Right cardiac atrium (tissue), 5 donors: ENCODE measurements at regions not wholly inside any gene's neighbourhood (a gene's known extent, or its start where the extent isn't known, plus 50 kb on each side); places are given as distances from the start of the nearest gene placed in this dataset.

Experiments used
- ATAC-seq, 2 donors: fragments of 200-7000 bp; cut with Tn5 transposase; one replicate each; pipeline versions ENCODE4 v1.8.0 to v1.9.1; 2020; ENCODE audit warnings: moderate library complexity in 2 of 2, mild to moderate bottlenecking in 1 of 2
- DNase-seq, 3 donors: peaks; one replicate each; pipeline ENCODE4 v3.0.0-alpha.2; 2020
- H3K27ac ChIP-seq: one replicate; pipeline ENCODE4 v1.5.1; 2013; ENCODE audit warnings: mild to moderate bottlenecking, low read length, control low read depth, moderate library complexity
- H3K27me3 ChIP-seq: one replicate; pipeline ENCODE4 v1.6.1; 2013; ENCODE audit not compliant: control insufficient read depth, insufficient read depth
- H3K4me1 ChIP-seq: one replicate; pipeline ENCODE4 v1.6.1; 2013; ENCODE audit warnings: low read length; ENCODE audit not compliant: control insufficient read depth, insufficient read depth
- H3K4me3 ChIP-seq: one replicate; pipeline ENCODE4 v1.5.1; 2013; ENCODE audit warnings: low read length, control low read depth
- H3K9me3 ChIP-seq: one replicate; pipeline ENCODE4 v1.6.1; 2013; ENCODE audit warnings: low read length; ENCODE audit not compliant: control insufficient read depth
- WGBS: extraction: QIAGEN DNeasy Blood & Tissue Kit; methylation state at CpG from one replicate; pipeline ENCODE4 v1.1.7; 2013; 5-methylcytosine and 5-hydroxymethylcytosine counted together
- intact Hi-C, 4 donors: fragments of 100-400 bp; cut with DNase I; formaldehyde crosslinking; loops; one replicate each; pipeline versions ENCODE4 v1.11.0 to v1.14.0; 2022 to 2023
- donor health status: healthy with polysubstance abuse.
- donor health status: DM: no; HTN: yes; CAD: no.
- donor health status: DM: no; HTN: no; CAD: no.
- donor health status: DM: no; HTN: yes; CAD: no; lungs with severe emphysema.
- donor health status: DM: yes; HTN: yes; CAD: no.

DNA sequence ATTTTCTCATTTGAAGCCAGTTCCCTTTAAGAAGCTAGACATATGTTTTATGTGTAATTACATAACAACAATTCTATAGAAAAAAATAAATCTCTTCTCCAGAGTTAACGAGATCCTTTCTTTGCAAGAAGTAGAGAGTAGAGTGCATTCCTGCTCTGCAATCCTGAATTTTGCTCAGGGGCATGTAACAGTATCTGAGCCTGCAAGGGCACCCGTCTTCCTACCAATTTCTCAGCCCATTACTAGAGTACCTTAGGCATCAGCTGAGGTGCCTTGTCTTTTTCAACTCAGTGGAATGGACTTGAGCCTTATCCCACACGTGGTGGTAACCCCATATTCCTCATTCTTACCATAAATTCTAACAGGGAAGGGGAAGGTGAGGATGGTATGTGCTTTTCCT lies 205.9 kb downstream of the IKZF2 start:
- no peak overlapping the region for H3K4me3 ChIP-seq
- intact Hi-C loops, result no loop called here
- H3K27me3 ChIP-seq, result no peaks in the 10 kb centered on the region
- H3K9me3 ChIP-seq, result no peaks in the 10 kb centered on the region
- H3K4me1 ChIP-seq, result no peaks in the 10 kb centered on the region
- ATAC-seq (no peak), DNase-seq (no peak)
- H3K27ac ChIP-seq, result no peak overlapping the region
- 62% methylated on average over 3 of the region's 3 CpGs for WGBS

DNA sequence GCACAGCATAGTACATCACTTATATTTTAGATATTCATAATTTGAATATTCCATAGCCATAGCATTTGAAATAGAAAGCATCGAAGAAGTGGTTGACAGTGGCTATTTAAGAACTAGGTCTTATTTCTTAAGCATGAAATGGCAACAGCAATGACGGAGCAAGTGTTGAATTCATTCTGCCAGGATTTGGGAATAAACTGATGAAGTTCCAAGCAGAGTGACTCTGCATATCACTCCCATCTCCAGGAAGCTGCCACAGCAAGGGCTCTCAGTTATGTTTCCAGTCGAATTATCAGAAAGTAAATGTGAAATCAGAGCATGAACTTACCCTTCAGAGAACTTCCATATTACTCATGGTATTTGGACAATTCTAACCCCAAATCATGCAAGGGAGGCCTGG lies 208.1 kb downstream of the IKZF2 start:
- Histone ChIP-seq H3K27ac (no peak overlapping the region), H3K9me3 (no peaks in the 10 kb centered on the region), H3K4me1 (no peaks in the 10 kb centered on the region), H3K27me3 (no peaks in the 10 kb centered on the region), H3K4me3 (no peak overlapping the region)
- no peak for ATAC-seq
- intact Hi-C loops, result no loop called here
- WGBS, result 64% methylated on average over 3 of the region's 3 CpGs
- DNase-seq, result no peak

DNA sequence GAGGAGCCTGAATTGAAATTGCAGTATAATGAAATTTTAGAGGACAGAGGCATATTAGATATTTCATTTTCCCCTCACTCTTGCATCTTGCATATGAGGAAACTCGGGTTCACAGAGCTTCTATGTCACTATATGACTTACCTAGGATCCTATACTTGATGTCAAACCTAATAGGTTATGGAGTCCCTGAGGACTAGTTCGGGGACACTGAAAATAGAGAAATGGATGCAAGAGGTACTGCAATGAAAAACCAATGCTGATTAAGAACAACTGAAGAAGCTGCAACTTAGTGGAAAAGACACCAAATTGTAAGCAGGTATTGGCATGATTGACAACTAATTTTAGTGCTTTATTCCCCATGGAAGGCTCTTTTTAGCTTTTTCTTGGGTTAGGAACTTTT lies 210.1 kb downstream of the IKZF2 start:
- H3K9me3 ChIP-seq, result no peaks in the 10 kb centered on the region
- 66% methylated on average over 2 of the region's 2 CpGs for WGBS
- ATAC-seq (no peak), DNase-seq (no peak)
- intact Hi-C loops, result no loop called here
- no peaks in the 10 kb centered on the region for H3K27me3 ChIP-seq
- H3K4me3 ChIP-seq, result no peak overlapping the region
- H3K27ac ChIP-seq, result no peak overlapping the region
- no peaks in the 10 kb centered on the region for H3K4me1 ChIP-seq

DNA sequence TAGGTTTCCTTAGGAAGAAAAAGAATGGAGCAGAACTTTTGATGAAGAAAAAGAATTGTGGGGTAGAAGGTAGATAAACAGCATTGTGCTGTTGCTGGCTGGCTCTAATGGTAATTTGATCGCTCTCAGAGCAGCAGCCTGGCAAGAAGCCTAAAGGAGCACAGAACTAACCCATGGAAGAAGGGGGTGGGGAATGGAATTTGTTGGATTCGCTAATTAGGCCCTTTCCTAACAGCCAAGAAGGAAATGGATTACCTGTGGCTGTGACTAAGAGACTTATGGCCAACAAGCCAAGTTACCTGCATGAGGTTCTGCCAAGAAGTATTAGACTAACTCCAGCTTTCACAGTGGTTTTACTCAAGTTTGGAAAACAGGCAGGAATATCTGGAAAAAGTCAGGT lies 210.6 kb downstream of the IKZF2 start:
- intact Hi-C loops, result no loop called here
- H3K4me1 ChIP-seq, result no peaks in the 10 kb centered on the region
- H3K27ac ChIP-seq, result no peak overlapping the region
- 16% methylated on average over 2 of the region's 2 CpGs for WGBS
- H3K27me3 ChIP-seq, result no peaks in the 10 kb centered on the region
- H3K9me3 ChIP-seq, result no peaks in the 10 kb centered on the region
- H3K4me3 ChIP-seq, result no peak overlapping the region
- ATAC-seq (peak; percentile 56 to 65), DNase-seq (peak in 2 of 3 donors; percentile 28 to 45)

GRCh38 chr2:212939777-212940531 lies 211.5 kb downstream of the IKZF2 start:
- Histone ChIP-seq H3K27ac (no peak overlapping the region), H3K4me1 (no peaks in the 10 kb centered on the region), H3K9me3 (no peaks in the 10 kb centered on the region), H3K27me3 (no peaks in the 10 kb centered on the region), H3K4me3 (no peak overlapping the region)
- DNase-seq, result no peak
- 64% methylated on average over 8 of the region's 8 CpGs for WGBS
- no peak for ATAC-seq
- intact Hi-C loops, result no loop called here

DNA sequence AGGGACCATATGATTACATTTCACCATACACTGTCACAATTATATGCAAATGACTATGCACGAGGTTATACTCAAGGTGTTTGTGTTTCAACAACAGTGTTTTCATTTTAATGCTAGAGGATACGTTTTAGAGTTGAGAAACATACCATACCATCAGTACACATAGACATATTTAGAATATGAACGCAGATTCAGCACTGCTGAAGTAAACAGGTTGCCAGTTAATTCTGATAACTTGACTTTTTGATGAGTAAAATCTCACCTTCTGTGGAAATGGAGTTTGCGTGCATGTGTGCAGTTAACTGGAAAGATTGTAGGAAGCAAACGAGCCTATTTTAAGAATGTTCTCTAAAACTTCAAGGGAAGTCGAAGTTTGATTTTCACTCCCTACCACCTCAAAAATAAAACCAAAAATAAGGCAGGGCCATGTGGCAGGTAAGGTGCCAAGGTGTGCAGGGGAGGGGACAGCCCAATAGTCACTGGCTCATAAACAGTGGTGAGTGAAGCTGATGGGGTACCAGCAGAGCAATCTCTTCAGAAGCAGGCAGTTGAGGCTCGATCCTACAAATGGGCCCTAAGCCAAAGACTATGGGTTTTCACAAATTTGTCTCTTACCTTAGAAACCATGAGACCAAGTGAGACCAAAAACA lies 213.1 kb downstream of the IKZF2 start:
- no peaks in the 10 kb centered on the region for H3K9me3 ChIP-seq
- no peaks in the 10 kb centered on the region for H3K4me1 ChIP-seq
- H3K27ac ChIP-seq, result no peak overlapping the region
- ATAC-seq (no peak), DNase-seq (no peak)
- intact Hi-C loops, result no loop called here
- WGBS, result 88% methylated on average over 7 of the region's 7 CpGs
- no peaks in the 10 kb centered on the region for H3K27me3 ChIP-seq
- H3K4me3 ChIP-seq, result no peak overlapping the region

- Histone ChIP-seq H3K9me3 (no peaks in the 10 kb centered on the region), H3K27ac (no peak overlapping the region), H3K4me1 (no peaks in the 10 kb centered on the region), H3K27me3 (no peaks in the 10 kb centered on the region), H3K4me3 (no peak overlapping the region)
- DNase-seq, result no peak
- WGBS, result 86% methylated on average over 8 of the region's 8 CpGs
- no peak for ATAC-seq
- intact Hi-C loops, result no loop called here
Observed at GRCh38 chr2:212936572-212936971, 214.8 kb downstream of the IKZF2 start.

DNA sequence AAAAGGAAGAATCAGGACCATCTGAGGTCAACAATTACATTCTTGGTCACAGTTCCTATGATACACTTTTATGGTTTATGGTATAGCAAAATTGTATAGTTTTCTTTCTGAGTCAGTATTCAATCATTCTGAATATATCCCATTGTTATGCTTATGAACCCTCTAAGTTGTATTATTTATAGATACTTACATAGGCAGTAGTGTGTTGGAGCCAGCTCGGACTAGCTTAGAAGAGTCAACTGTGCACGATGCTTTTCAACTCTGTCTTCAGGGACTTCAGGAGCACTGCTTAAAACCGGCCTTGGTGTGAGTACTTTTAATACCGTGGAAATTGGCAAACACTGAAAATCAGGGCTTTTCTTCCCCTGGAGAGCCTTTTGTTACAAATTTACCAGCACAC lies 215.7 kb downstream of the IKZF2 start:
- intact Hi-C loops, result no loop called here
- DNase-seq, result no peak
- whole genome bisulfite sequencing, result 75% methylated on average over 4 of the region's 4 CpGs
- Histone ChIP-seq H3K27me3 (no peaks in the 10 kb centered on the region), H3K4me3 (no peak overlapping the region), H3K4me1 (peaks cover 1% of the 10 kb centered on the region), H3K27ac (no peak overlapping the region), H3K9me3 (no peaks in the 10 kb centered on the region)
- ATAC-seq, result no peak

DNA sequence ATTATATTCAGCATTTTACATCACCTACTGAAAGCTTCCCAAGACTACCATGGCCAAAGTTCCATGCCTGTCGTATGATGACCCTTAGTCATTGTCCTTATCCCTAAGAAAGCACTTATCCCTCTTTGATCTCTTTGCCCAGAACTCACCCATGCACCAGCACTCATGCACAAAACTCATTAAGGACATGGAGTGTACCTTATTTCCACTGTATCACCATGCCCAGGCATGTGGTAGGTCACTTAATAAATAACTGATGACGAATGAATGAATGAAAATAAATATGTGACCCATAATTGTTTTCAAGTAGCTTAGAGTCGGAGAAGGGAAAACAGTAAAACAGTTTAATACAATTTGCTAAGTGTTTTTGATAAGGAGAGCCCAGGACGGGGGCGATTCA lies 220.1 kb downstream of the IKZF2 start:
- H3K9me3 ChIP-seq, result no peaks in the 10 kb centered on the region
- intact Hi-C loops, result no loop called here
- DNase-seq (no peak), ATAC-seq (no peak)
- 82% methylated on average over 5 of the region's 5 CpGs for WGBS
- H3K27ac ChIP-seq, result no peak overlapping the region
- H3K27me3 ChIP-seq, result no peaks in the 10 kb centered on the region
- H3K4me3 ChIP-seq, result no peak overlapping the region
- H3K4me1 ChIP-seq, result peaks cover 5% of the 10 kb centered on the region

GRCh38 chr2:212930556-212931260 lies 220.7 kb downstream of the IKZF2 start:
- ATAC-seq, result no peak
- peaks cover 5% of the 10 kb centered on the region for H3K4me1 ChIP-seq
- H3K27me3 ChIP-seq, result no peaks in the 10 kb centered on the region
- no peaks in the 10 kb centered on the region for H3K9me3 ChIP-seq
- no peak for DNase-seq
- intact Hi-C loops, result no loop called here
- 27% methylated on average over 1 of the region's 1 CpG for WGBS
- no peak overlapping the region for H3K4me3 ChIP-seq
- H3K27ac ChIP-seq, result no peak overlapping the region

DNA sequence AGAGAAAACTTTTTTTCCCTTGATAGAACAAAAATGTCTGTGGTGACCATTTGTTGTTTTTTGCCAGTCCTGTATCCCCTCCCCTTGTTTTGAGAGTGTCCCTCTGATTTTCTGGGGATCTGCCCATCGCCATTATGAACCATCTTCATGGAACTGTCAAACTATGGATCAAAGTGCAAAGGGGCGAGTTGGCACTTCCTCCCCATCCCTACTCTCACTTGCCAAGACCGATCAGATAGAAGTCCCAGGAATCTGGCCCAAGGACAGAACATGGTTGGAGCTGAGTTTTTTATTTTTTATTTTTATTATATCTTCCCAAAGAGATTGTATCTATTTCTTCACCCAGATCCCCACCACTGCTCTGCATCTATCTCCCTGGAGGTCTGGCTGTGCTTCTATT lies 221.4 kb downstream of the IKZF2 start:
- no peaks in the 10 kb centered on the region for H3K27me3 ChIP-seq
- peaks cover 5% of the 10 kb centered on the region for H3K4me1 ChIP-seq
- ATAC-seq (no peak), DNase-seq (no peak)
- no peak overlapping the region for H3K4me3 ChIP-seq
- no peaks in the 10 kb centered on the region for H3K9me3 ChIP-seq
- no peak overlapping the region for H3K27ac ChIP-seq
- intact Hi-C loops, result no loop called here
- 78% methylated on average over 3 of the region's 3 CpGs for WGBS
